A549 (cell line): ENCODE measurements at regions not wholly inside any gene's neighbourhood (a gene's known extent, or its start where the extent isn't known, plus 50 kb on each side); places are given as distances from the start of the nearest gene placed in this dataset.

Experiments
- ATAC-seq, 2 experiments: fragments of 200-7000 bp in 1 of 2; fragments of >200 bp in 1 of 2; cut with Nextera tagmentation in 1 of 2; cut with Tn5 transposase in 1 of 2; 3 replicates each; pipeline versions ENCODE4 v1.8.0 to v1.9.1; 2018 to 2020; ENCODE audit warnings: mild to moderate bottlenecking in 1 of 2, moderate library complexity in 1 of 2
- CTCF ChIA-PET: fragments of 300-600 bp; sonication (Branson Sonifier 250); formaldehyde crosslinking; extraction: SDS; loops from one replicate; lab custom pipeline; 2021; ENCODE audit warnings: antibody characterized with exemption, inconsistent platforms; lab: Yijun Ruan, JAX
- POLR2A ChIA-PET: fragments of 350-600 bp; formaldehyde crosslinking; extraction: SDS; loops from one replicate; lab custom pipeline; 2021; ENCODE audit warnings: antibody characterized with exemption, inconsistent platforms; lab: Yijun Ruan, JAX
- DNase-seq, 2 experiments: peaks; one replicate each; pipeline versions ENCODE4 v3.0.0 to v3.0.0-alpha.2; 2011 to 2016; ENCODE audit warnings: low read depth in 1 of 2, low spot score in 1 of 2
- FAIRE-seq: peaks from 2 replicates; lab custom pipeline; 2011; peaks lifted over from hg19 to GRCh38; lab: Jason Lieb, UNC
- H3K27ac ChIP-seq, 2 experiments: fragments of >200 bp; sonication (Bioruptor Twin); formaldehyde crosslinking; 3 replicates each; pipeline ENCODE4 v1.5.1; 2016 to 2017
- H3K4me1 ChIP-seq: fragments of >200 bp; sonication (Bioruptor Twin); formaldehyde crosslinking; 3 replicates; pipeline ENCODE4 v1.6.1; 2016
- H3K4me2 ChIP-seq: fragments of >200 bp; sonication (Bioruptor Twin); formaldehyde crosslinking; 3 replicates; pipeline ENCODE4 v1.6.1; 2016
- H3K4me3 ChIP-seq: fragments of >200 bp; sonication (Bioruptor Twin); formaldehyde crosslinking; 3 replicates; pipeline ENCODE4 v1.5.1; 2016
- H3K9me3 ChIP-seq: fragments of >200 bp; sonication (Bioruptor Twin); formaldehyde crosslinking; 3 replicates; pipeline ENCODE4 v1.6.1; 2016
- CEBPB ChIP-seq, 2 experiments: fragments of >200 bp in 1 of 2; sonication (Bioruptor Twin) in 1 of 2; formaldehyde crosslinking in 1 of 2; IDR thresholded peaks; 2 replicates each; pipeline ENCODE4 v1.6.1; 2012 to 2016
- CHD4 ChIP-seq: fragments of 200-600 bp; sonication (generic); IDR thresholded peaks from 2 replicates; pipeline ENCODE4 v1.6.1; 2016; ENCODE audit warnings: antibody characterized with exemption, mild to moderate bottlenecking, borderline replicate concordance
- CTCF ChIP-seq: fragments of >200 bp; sonication (Bioruptor Twin); formaldehyde crosslinking; IDR thresholded peaks from 3 replicates; pipeline ENCODE4 v1.5.1; 2016
- E2F6 ChIP-seq: IDR thresholded peaks from 2 replicates; pipeline ENCODE4 v1.6.1; 2012; ENCODE audit warnings: low read depth, borderline replicate concordance
- EHF ChIP-seq: fragments of 250-450 bp; sonication (Bioruptor Pico); IDR thresholded peaks from 2 replicates; pipeline ENCODE4 v1.5.0; 2020; ENCODE audit warnings: mild to moderate bottlenecking
- ELK1 ChIP-seq: fragments of 150-350 bp; IDR thresholded peaks from 2 replicates; pipeline ENCODE4 v1.6.1; 2014; ENCODE audit warnings: low read depth, mild to moderate bottlenecking, low read length
- EP300 ChIP-seq, 2 experiments: fragments of >200 bp; sonication (Bioruptor Twin); formaldehyde crosslinking; IDR thresholded peaks; 2 replicates in 1 of 2; 3 replicates in 1 of 2; pipeline ENCODE4 v1.6.1; 2016 to 2017
- ESRRA ChIP-seq: fragments of 150-350 bp; IDR thresholded peaks from 2 replicates; pipeline ENCODE4 v1.6.1; 2014; ENCODE audit warnings: mild to moderate bottlenecking, low read length, borderline replicate concordance
- GATA3 ChIP-seq: IDR thresholded peaks from 2 replicates; pipeline ENCODE4 v1.6.1; 2012; ENCODE audit warnings: borderline replicate concordance
- HDAC2 ChIP-seq: fragments of 200-600 bp; sonication (generic); IDR thresholded peaks from 2 replicates; pipeline ENCODE4 v1.6.1; 2016
- HOXA7 ChIP-seq: fragments of 250-450 bp; sonication (Bioruptor Pico); IDR thresholded peaks from 2 replicates; pipeline ENCODE4 v1.5.0; 2020; ENCODE audit warnings: mild to moderate bottlenecking, moderate library complexity
- HOXB5 ChIP-seq: fragments of 250-450 bp; sonication (Bioruptor Pico); IDR thresholded peaks from 2 replicates; pipeline ENCODE4 v1.5.0; 2020; ENCODE audit warnings: mild to moderate bottlenecking, moderate library complexity
- JUNB ChIP-seq: fragments of >200 bp; sonication (Bioruptor Twin); formaldehyde crosslinking; IDR thresholded peaks from 2 replicates; pipeline ENCODE4 v1.6.1; 2016
- MAFK ChIP-seq: fragments of 450-650 bp; IDR thresholded peaks from 2 replicates; pipeline ENCODE4 v1.6.1; 2014; ENCODE audit not compliant: partially characterized antibody
- MYC ChIP-seq: IDR thresholded peaks from 2 replicates; pipeline ENCODE4 v1.6.1; 2012; ENCODE audit warnings: mild to moderate bottlenecking, inconsistent platforms, low read length, improper control_type of control experiment, borderline replicate concordance
- NR3C1 ChIP-seq: fragments of >200 bp; sonication (Bioruptor Twin); formaldehyde crosslinking; IDR thresholded peaks from 3 replicates; pipeline ENCODE4 v1.6.1; 2017
- PBX3 ChIP-seq: IDR thresholded peaks from 2 replicates; pipeline ENCODE4 v1.6.1; 2012
- POLR2A ChIP-seq: IDR thresholded peaks from 2 replicates; pipeline ENCODE4 v1.6.1; 2012; ENCODE audit warnings: mild to moderate bottlenecking, low read length
- POLR2AphosphoS2 ChIP-seq: conservative IDR thresholded peaks from 2 replicates; pipeline ENCODE4 v1.6.1; 2012; ENCODE audit warnings: low read length, improper control_type of control experiment, inconsistent platforms
- RARB ChIP-seq: fragments of 250-450 bp; sonication (Bioruptor Pico); IDR thresholded peaks from 2 replicates; pipeline ENCODE4 v1.8.0; 2021; ENCODE audit warnings: mild to moderate bottlenecking, moderate library complexity
- REST ChIP-seq: fragments of 200-600 bp; sonication (generic); IDR thresholded peaks from 2 replicates; pipeline ENCODE4 v1.6.1; 2016; ENCODE audit warnings: antibody characterized with exemption, mild to moderate bottlenecking, moderate library complexity
- RNF2 ChIP-seq: fragments of 200-600 bp; sonication (generic); IDR thresholded peaks from 2 replicates; pipeline ENCODE4 v1.6.1; 2016; ENCODE audit warnings: low read depth, mild to moderate bottlenecking, antibody characterized with exemption, moderate library complexity, borderline replicate concordance
- ZFP36 ChIP-seq: fragments of 450-650 bp; IDR thresholded peaks from 2 replicates; pipeline ENCODE4 v1.6.1; 2014; ENCODE audit warnings: borderline replicate concordance; ENCODE audit not compliant: partially characterized antibody
- ZNF302 ChIP-seq: fragments of 250-450 bp; sonication (Bioruptor Pico); IDR thresholded peaks from 2 replicates; pipeline ENCODE4 v1.9.0; 2021; ENCODE audit warnings: inconsistent platforms, mild to moderate bottlenecking, moderate library complexity
- ZSCAN20 ChIP-seq: fragments of 250-450 bp; sonication (Bioruptor Pico); IDR thresholded peaks from 2 replicates; pipeline ENCODE4 v1.8.0; 2022; ENCODE audit warnings: mild to moderate bottlenecking, moderate library complexity
- WGBS: methylation state at CpG from one replicate; pipeline ENCODE4 v1.1.6; 2017; ENCODE audit errors: missing lambda C conversion rate; 5-methylcytosine and 5-hydroxymethylcytosine counted together

- TF ChIP-seq EP300 (IDR thresholded peaks at IDR 0.05) (no peak), EHF (CRISPR knock-in tag) (no peak), JUNB (no peak), MYC (no peak), ELK1 (no peak), POLR2A (no peak), PBX3 (no peak)
- Histone ChIP-seq H3K4me1 (no peaks in the 10 kb centered on the region), H3K4me3 (no peak overlapping the region), H3K9me3 (no peaks in the 10 kb centered on the region), H3K27ac (no peak overlapping the region), H3K4me2 (no peak overlapping the region)
- CTCF ChIA-PET: no interaction called here
- POLR2A ChIA-PET: no interaction called here
- FAIRE-seq (no peak), ATAC-seq (no peak), DNase-seq (no peak)
Measured at GRCh38 chr5:23448627-23449026, 58.8 kb upstream of the PRDM9 start.

- H3K4me3 ChIP-seq: no peak overlapping the region
- ChIA-PET CTCF (no interaction called here), POLR2A (no interaction called here)
- TF ChIP-seq E2F6: no peak
- no peak for TF ChIP-seq POLR2AphosphoS2
- no peak for TF ChIP-seq HDAC2
- no peak for TF ChIP-seq CTCF
- no peak for TF ChIP-seq HOXA7
- TF ChIP-seq JUNB: no peak
- no peak for TF ChIP-seq EP300 (IDR thresholded peaks at IDR 0.05)
- no peak for TF ChIP-seq REST
- no peak for TF ChIP-seq ZFP36
- TF ChIP-seq ELK1: no peak
- H3K4me1 ChIP-seq: no peaks in the 10 kb centered on the region
- 0 out of 3 replicates have a peak overlapping the region, but pooled peaks have one; percentile 6 for H3K4me2 ChIP-seq
- no peak overlapping the region for H3K27ac ChIP-seq
- 47% methylated on average over 6 of the region's 6 CpGs for WGBS
- DNase-seq (no peak), ATAC-seq (no peak), FAIRE-seq (no peak)
- H3K9me3 ChIP-seq: no peaks in the 10 kb centered on the region; the same call in 2 of the 3 replicates
Measured at GRCh38 chr5:23446424-23446823, 61.0 kb upstream of the PRDM9 start.

GRCh38 chr5:23445573-23445972 is 61.8 kb upstream of the PRDM9 start:
- H3K27ac ChIP-seq: no peak overlapping the region
- CTCF ChIA-PET: no interaction called here
- H3K4me2 ChIP-seq: no peak overlapping the region
- ATAC-seq (no peak), FAIRE-seq (no peak), DNase-seq (no peak)
- POLR2A ChIA-PET: no interaction called here
- TF ChIP-seq ZSCAN20 (CRISPR knock-in tag): no peak
- TF ChIP-seq GATA3: no peak
- TF ChIP-seq RARB: no peak
- no peak for TF ChIP-seq CHD4
- no peak for TF ChIP-seq NR3C1
- TF ChIP-seq ZNF302 (CRISPR knock-in tag): no peak
- no peak for TF ChIP-seq POLR2AphosphoS2
- no peak for TF ChIP-seq HOXB5 (CRISPR knock-in tag)
- no peak for TF ChIP-seq ESRRA
- TF ChIP-seq JUNB: no peak
- no peak for TF ChIP-seq RNF2
- TF ChIP-seq MAFK: no peak
- no peak for TF ChIP-seq CEBPB (IDR thresholded peaks at IDR 0.05)
- H3K9me3 ChIP-seq: no peaks in the 10 kb centered on the region; the same call in 2 of the 3 replicates
- 10% methylated on average over 1 of the region's 1 CpG for WGBS
- no peak overlapping the region for H3K4me3 ChIP-seq
- H3K4me1 ChIP-seq: no peaks in the 10 kb centered on the region
